ENCODE measurements at regions not wholly inside any gene's neighbourhood (a gene's known extent, or its start where the extent isn't known, plus 50 kb on each side); places are given as distances from the start of the nearest gene placed in this dataset.

GRCh38 chr14:51581017-51581881 lies 70.5 kb upstream of the FRMD6 start:
- Histone ChIP-seq H3K4me2 (ENCODE audit: insufficient read depth in 1 of 2, low read depth in 2 of 2, low read length in 2 of 2) (no peak overlapping the region), H2BK20ac (ENCODE audit: low read length) (no peak overlapping the region), H3K4me1 (replicated peaks in 1 of 4; ENCODE audit: control insufficient read depth in 3 of 4, insufficient read depth in 4 of 4, low read length in 3 of 4) (peaks cover 0 to 4% (median under 1%) of the 10 kb centered on the region in 4 experiments; a peak in 2 of 7 replicates), H3K4me3 (ENCODE audit: extremely low read depth in 1 of 4, insufficient read depth in 2 of 4, low read depth in 3 of 4, low read length in 4 of 4) (no peak overlapping the region), H2BK12ac (ENCODE audit: low read depth, low read length) (no peak overlapping the region), H2AFZ (ENCODE audit: low read length) (no peak overlapping the region), H2BK5ac (ENCODE audit: low read depth, low read length) (no peak overlapping the region), H3K14ac (ENCODE audit: insufficient read length) (no peak overlapping the region), H4K91ac (replicated peaks; ENCODE audit: insufficient read length, low read length) (no peak overlapping the region), H4K20me1 (replicated peaks in 1 of 2; ENCODE audit: control insufficient read depth in 1 of 2, insufficient read depth in 2 of 2, low read length in 2 of 2) (no peaks in the 10 kb centered on the region), H3K36me3 (ENCODE audit: control insufficient read depth in 2 of 4, insufficient read depth in 4 of 4, low read length in 3 of 4) (no peaks in the 10 kb centered on the region), H3K9me3 (ENCODE audit: insufficient read depth in 2 of 2, low read depth in 1 of 2, low read length in 1 of 2) (no peaks in the 10 kb centered on the region), H3K27me3 (replicated peaks in 1 of 4; ENCODE audit: control insufficient read depth in 3 of 4, extremely low read depth in 1 of 4, insufficient read depth in 3 of 4, low read length in 3 of 4) (no peaks in the 10 kb centered on the region), H3K23me2 (ENCODE audit: low read depth, low read length) (no peaks in the 10 kb centered on the region), H3K79me1 (ENCODE audit: low read depth, low read length) (no peaks in the 10 kb centered on the region), H2BK120ac (replicated peaks; ENCODE audit: low read depth, low read length) (no peak overlapping the region), H2BK15ac (ENCODE audit: low read length) (no peak overlapping the region), H2AK5ac (ENCODE audit: low read depth, low read length) (no peak overlapping the region), H3K18ac (ENCODE audit: extremely low read depth, low read length) (no peak overlapping the region), H3K27ac (ENCODE audit: low read depth, low read length) (no peak overlapping the region), H3K56ac (replicated peaks; ENCODE audit: insufficient read length, low read depth, low read length) (no peak overlapping the region), H3K23ac (ENCODE audit: insufficient read length) (no peak overlapping the region), H4K5ac (ENCODE audit: insufficient read length, low read depth, low read length) (no peak overlapping the region), H3K79me2 (ENCODE audit: control insufficient read depth in 1 of 2, insufficient read depth in 2 of 2, low read length in 2 of 2) (no peaks in the 10 kb centered on the region), H3K4ac (replicated peaks; ENCODE audit: insufficient read length, low read depth, low read length) (no peak overlapping the region), H4K8ac (ENCODE audit: extremely low read depth, insufficient read depth, low read length) (no peak overlapping the region), H3K9ac (replicated peaks in 1 of 4; ENCODE audit: extremely low read depth in 1 of 4, low read depth in 3 of 4, low read length in 3 of 4) (no peak overlapping the region)
- CTCF ChIA-PET (ENCODE audit: partially characterized antibody): interaction anchor here (1.7 kb wide), 1 partner anchor 194 kb away, joined by 4 read pairs; no protein-coding TSS in a partner anchor
- POLR2A ChIA-PET (ENCODE audit: partially characterized antibody): interaction anchor here (1.1 kb wide), 1 partner anchor 9 kb away, joined by 3 read pairs; no protein-coding TSS in a partner anchor
- 93% methylated on average over 4 of the region's 4 CpGs; no CpG with 5 or more reads in 1 of the 2 experiments for WGBS, 2 experiments (ENCODE audit: extremely low coverage in 1 of 2, insufficient coverage in 1 of 2, insufficient read length in 1 of 2, insufficient replicate concordance in 2 of 2, low coverage in 1 of 2, low lambda C conversion rate in 2 of 2, missing lambda C conversion rate in 1 of 2)
- DNase-seq (ENCODE audit: low read depth in 1 of 2, low spot score in 2 of 2) (no peak), FAIRE-seq (no peak)
- no peak for TF ChIP-seq SIN3A (conservative IDR thresholded peaks at IDR 0.05 in 1 of 2, IDR thresholded peaks at IDR 0.05 in 1 of 2; ENCODE audit: low read depth in 1 of 2, low read length in 2 of 2)
- TF ChIP-seq NRF1 (IDR thresholded peaks at IDR 0.05; ENCODE audit: low read depth, low read length): no peak
- TF ChIP-seq YY1 (IDR thresholded peaks at IDR 0.05; ENCODE audit: low read depth, low read length): no peak
- TF ChIP-seq USF2 (IDR thresholded peaks at IDR 0.05; ENCODE audit: low read length): no peak
- no peak for TF ChIP-seq TEAD4 (IDR thresholded peaks at IDR 0.05; ENCODE audit: low read depth, low read length)
- TF ChIP-seq RAD21 (IDR thresholded peaks at IDR 0.05 in 1 of 2, conservative IDR thresholded peaks at IDR 0.05 in 1 of 2; ENCODE audit: low read depth in 2 of 2, low read length in 2 of 2): no peak
- TF ChIP-seq ASH2L (IDR thresholded peaks at IDR 0.05; ENCODE audit: low read length): no peak
- no peak for TF ChIP-seq CREB1 (IDR thresholded peaks at IDR 0.05)
- TF ChIP-seq CTBP2 (IDR thresholded peaks at IDR 0.05; ENCODE audit: borderline replicate concordance, insufficient read depth, insufficient read length, low read length): no peak
- no peak for TF ChIP-seq JUN (IDR thresholded peaks at IDR 0.05; ENCODE audit: low read depth, low read length)

Measured in H1 (cell line).